HUES48 (cell line): ENCODE measurements at regions not wholly inside any gene's neighbourhood (a gene's known extent, or its start where the extent isn't known, plus 50 kb on each side); places are given as distances from the start of the nearest gene placed in this dataset.
"Not testable (repeated sequence)": the region's sequence is repeated elsewhere in the genome, so short reads cannot be mapped to it uniquely, and the experiment has no call there.

Source experiments
- H3K27ac ChIP-seq: one replicate; pipeline ENCODE4 v1.7.0; 2013; ENCODE audit warnings: low read depth, low read length, inconsistent platforms
- H3K27me3 ChIP-seq: 2 replicates; pipeline ENCODE4 v1.6.1; 2013; ENCODE audit warnings: mild to moderate bottlenecking, low read length; ENCODE audit not compliant: control insufficient read depth, insufficient read depth
- H3K36me3 ChIP-seq: 2 replicates; pipeline ENCODE4 v1.6.1; 2013; ENCODE audit warnings: low read length; ENCODE audit not compliant: control insufficient read depth, insufficient read depth
- H3K4me1 ChIP-seq: 2 replicates; pipeline ENCODE4 v1.6.1; 2013; ENCODE audit warnings: mild to moderate bottlenecking, low read length; ENCODE audit not compliant: control insufficient read depth, insufficient read depth
- H3K4me3 ChIP-seq: 2 replicates; pipeline ENCODE4 v1.5.1; 2013; ENCODE audit warnings: mild to moderate bottlenecking, low read depth, low read length
- H3K9ac ChIP-seq: 2 replicates; pipeline ENCODE4 v1.6.1; 2013; ENCODE audit warnings: mild to moderate bottlenecking, low read depth, low read length, moderate library complexity
- H3K9me3 ChIP-seq: 2 replicates; pipeline ENCODE4 v1.6.1; 2013; ENCODE audit warnings: low read length; ENCODE audit not compliant: control insufficient read depth, insufficient read depth

- no peak overlapping the region for H3K27ac ChIP-seq
- H3K4me3 ChIP-seq: no peak overlapping the region
- no peaks in the 10 kb centered on the region for H3K4me1 ChIP-seq
- H3K9ac ChIP-seq: no peak overlapping the region
- H3K9me3 ChIP-seq: no peaks in the 10 kb centered on the region
- H3K27me3 ChIP-seq: no peaks in the 10 kb centered on the region
- no peaks in the 10 kb centered on the region for H3K36me3 ChIP-seq
Measured at GRCh38 chr16:62846399-62847057, 810.3 kb upstream of the CDH8 start.

GRCh38 chr16:62832214-62832613 is 796.0 kb upstream of the CDH8 start:
- Histone ChIP-seq H3K27ac (peak overlapping the region; percentile 23), H3K4me1 (peaks cover 21% of the 10 kb centered on the region; the same call in 1 of the 2 replicates), H3K9ac (no peak overlapping the region), H3K27me3 (no peaks in the 10 kb centered on the region), H3K36me3 (no peaks in the 10 kb centered on the region), H3K4me3 (no peak overlapping the region), H3K9me3 (no peaks in the 10 kb centered on the region)

GRCh38 chr16:62831235-62831850 is 795.1 kb upstream of the CDH8 start:
- no peaks in the 10 kb centered on the region for H3K36me3 ChIP-seq
- no peak overlapping the region for H3K9ac ChIP-seq
- H3K27me3 ChIP-seq: no peaks in the 10 kb centered on the region
- H3K9me3 ChIP-seq: no peaks in the 10 kb centered on the region
- H3K27ac ChIP-seq: no peak overlapping the region
- H3K4me1 ChIP-seq: peaks cover 21% of the 10 kb centered on the region; the same call in 1 of the 2 replicates
- H3K4me3 ChIP-seq: no peak overlapping the region

GRCh38 chr16:62829607-62830006 is 793.4 kb upstream of the CDH8 start:
- H3K4me1 ChIP-seq: peaks cover 21% of the 10 kb centered on the region; the same call in 1 of the 2 replicates
- H3K4me3 ChIP-seq: no peak overlapping the region
- H3K36me3 ChIP-seq: no peaks in the 10 kb centered on the region
- H3K27ac ChIP-seq: no peak overlapping the region
- no peaks in the 10 kb centered on the region for H3K27me3 ChIP-seq
- H3K9me3 ChIP-seq: no peaks in the 10 kb centered on the region
- H3K9ac ChIP-seq: no peak overlapping the region

- no peak overlapping the region for H3K27ac ChIP-seq
Measured at GRCh38 chr16:62829084-62829483, 792.8 kb upstream of the CDH8 start.

GRCh38 chr16:62821824-62822223 is 785.6 kb upstream of the CDH8 start:
- Histone ChIP-seq H3K4me3 (no peak overlapping the region), H3K27ac (no peak overlapping the region), H3K27me3 (no peaks in the 10 kb centered on the region), H3K9me3 (no peaks in the 10 kb centered on the region), H3K36me3 (no peaks in the 10 kb centered on the region), H3K4me1 (no peaks in the 10 kb centered on the region), H3K9ac (no peak overlapping the region)

More at GRCh38 chr16:62829084-62829483, 792.8 kb upstream of the CDH8 start:
- H3K36me3 ChIP-seq: no peaks in the 10 kb centered on the region
- H3K4me3 ChIP-seq: no peak overlapping the region
- no peaks in the 10 kb centered on the region for H3K27me3 ChIP-seq
- no peak overlapping the region for H3K9ac ChIP-seq
- peaks cover 21% of the 10 kb centered on the region; the same call in 1 of the 2 replicates for H3K4me1 ChIP-seq
- no peaks in the 10 kb centered on the region for H3K9me3 ChIP-seq

- Histone ChIP-seq H3K9me3 (no peaks in the 10 kb centered on the region), H3K27ac (no peak overlapping the region), H3K9ac (no peak overlapping the region), H3K27me3 (no peaks in the 10 kb centered on the region), H3K4me3 (no peak overlapping the region), H3K36me3 (no peaks in the 10 kb centered on the region), H3K4me1 (no peaks in the 10 kb centered on the region)
Measured at GRCh38 chr16:62816971-62817519, 780.8 kb upstream of the CDH8 start.

GRCh38 chr16:62814891-62815290 is 778.7 kb upstream of the CDH8 start:
- Histone ChIP-seq H3K27ac (no peak overlapping the region), H3K9ac (no peak overlapping the region), H3K36me3 (no peaks in the 10 kb centered on the region), H3K4me3 (no peak overlapping the region), H3K9me3 (no peaks in the 10 kb centered on the region), H3K27me3 (no peaks in the 10 kb centered on the region), H3K4me1 (no peaks in the 10 kb centered on the region)

- Histone ChIP-seq H3K27me3 (no peaks in the 10 kb centered on the region), H3K36me3 (no peaks in the 10 kb centered on the region), H3K9ac (no peak overlapping the region), H3K4me3 (no peak overlapping the region), H3K4me1 (no peaks in the 10 kb centered on the region), H3K27ac (no peak overlapping the region), H3K9me3 (no peaks in the 10 kb centered on the region)
Measured at GRCh38 chr16:62805221-62805857, 769.1 kb upstream of the CDH8 start.

- Histone ChIP-seq H3K9ac (no peak overlapping the region), H3K9me3 (peaks cover 3% of the 10 kb centered on the region; the same call in 1 of the 2 replicates), H3K27ac (no peak overlapping the region), H3K36me3 (no peaks in the 10 kb centered on the region), H3K4me1 (no peaks in the 10 kb centered on the region), H3K4me3 (no peak overlapping the region), H3K27me3 (no peaks in the 10 kb centered on the region)
Measured at GRCh38 chr16:62794724-62795123, 758.5 kb upstream of the CDH8 start.

GRCh38 chr16:62780081-62780480 is 743.8 kb upstream of the CDH8 start:
- not testable (repeated sequence) for H3K9me3 ChIP-seq, H3K4me1 ChIP-seq, H3K4me3 ChIP-seq, H3K27ac ChIP-seq, H3K27me3 ChIP-seq, H3K9ac ChIP-seq, H3K36me3 ChIP-seq
